SU-DHL-6 (cell line): ENCODE measurements at regions not wholly inside any gene's neighbourhood (a gene's known extent, or its start where the extent isn't known, plus 50 kb on each side); places are given as distances from the start of the nearest gene placed in this dataset.

Experiments
- H2AFZ ChIP-seq: fragments of 200-600 bp; sonication (generic); 2 replicates; pipeline ENCODE4 v1.6.1; 2014; ENCODE audit warnings: low read depth, mild to moderate bottlenecking, moderate library complexity, mixed read lengths, antibody characterized with exemption, low read length; ENCODE audit not compliant: severe bottlenecking
- H3F3A ChIP-seq: fragments of 200-600 bp; shearing (Covaris generic); 2 replicates; pipeline ENCODE4 v1.6.0; 2016; ENCODE audit warnings: antibody characterized with exemption, mild to moderate bottlenecking; ENCODE audit not compliant: insufficient read depth
- H3K27ac ChIP-seq: fragments of 200-600 bp; sonication (generic); 2 replicates; pipeline ENCODE4 v1.5.1; 2016; ENCODE audit warnings: low read depth, mild to moderate bottlenecking, low read length, moderate library complexity, mixed read lengths
- H3K27me3 ChIP-seq: fragments of 200-600 bp; sonication (generic), shearing (Covaris generic); 2 replicates; pipeline ENCODE4 v1.6.0; 2014; ENCODE audit warnings: mild to moderate bottlenecking, low read length
- H3K36me3 ChIP-seq: fragments of 200-600 bp; sonication (generic); 2 replicates; pipeline ENCODE4 v1.6.1; 2014; ENCODE audit warnings: mild to moderate bottlenecking, low read length, mixed read lengths
- H3K4me2 ChIP-seq: fragments of 300-600, 200-600 bp; shearing (Covaris generic), sonication (generic); 2 replicates; pipeline ENCODE4 v1.6.0; 2014; ENCODE audit warnings: low read length, low read depth, mild to moderate bottlenecking; ENCODE audit not compliant: poor library complexity, severe bottlenecking
- H3K4me3 ChIP-seq: fragments of 200-600 bp; sonication (generic); 2 replicates; pipeline ENCODE4 v1.5.1; 2014; ENCODE audit warnings: antibody characterized with exemption, low read length, mild to moderate bottlenecking, mixed read lengths; ENCODE audit not compliant: insufficient read depth, poor library complexity, severe bottlenecking
- H3K79me2 ChIP-seq: fragments of 200-600 bp; sonication (generic); 2 replicates; pipeline ENCODE4 v1.6.1; 2014; ENCODE audit warnings: mild to moderate bottlenecking, low read length, moderate library complexity; ENCODE audit not compliant: insufficient read depth
- H3K9ac ChIP-seq: fragments of 200-600 bp; sonication (generic); 2 replicates; pipeline ENCODE4 v1.7.0; 2014; ENCODE audit warnings: mild to moderate bottlenecking, low read length
- H3K9me2 ChIP-seq: fragments of 200-600 bp; sonication (generic); replicated peaks from 2 replicates; pipeline ENCODE4 v1.6.1; 2014; ENCODE audit warnings: low read length; ENCODE audit not compliant: insufficient read depth
- H3K9me3 ChIP-seq: fragments of 200-600 bp; sonication (generic); 2 replicates; pipeline ENCODE4 v1.6.1; 2014; ENCODE audit warnings: low read length, mixed read lengths; ENCODE audit not compliant: insufficient read depth
- H4K20me1 ChIP-seq: fragments of 200-600 bp; sonication (generic); 2 replicates; pipeline ENCODE4 v1.6.1; 2014; ENCODE audit warnings: low read depth, mild to moderate bottlenecking, antibody characterized with exemption, low read length, moderate library complexity, mixed read lengths
- EZH2phosphoT487 ChIP-seq: fragments of 200-600 bp; sonication (generic), shearing (Covaris generic); conservative IDR thresholded peaks from 2 replicates; pipeline ENCODE4 v1.6.1; 2018; ENCODE audit warnings: mild to moderate bottlenecking, antibody characterized with exemption, low read length, moderate library complexity, mixed read lengths
- TF ChIP-seq, protein P1 (sequence below): fragments of 200-600 bp; sonication (generic); IDR thresholded peaks from one replicate; pipeline ENCODE4 v1.5.1; 2017; ENCODE audit warnings: antibody characterized with exemption, mild to moderate bottlenecking, low read length, moderate library complexity; ENCODE audit not compliant: insufficient read depth, poor library complexity, severe bottlenecking

DNA sequence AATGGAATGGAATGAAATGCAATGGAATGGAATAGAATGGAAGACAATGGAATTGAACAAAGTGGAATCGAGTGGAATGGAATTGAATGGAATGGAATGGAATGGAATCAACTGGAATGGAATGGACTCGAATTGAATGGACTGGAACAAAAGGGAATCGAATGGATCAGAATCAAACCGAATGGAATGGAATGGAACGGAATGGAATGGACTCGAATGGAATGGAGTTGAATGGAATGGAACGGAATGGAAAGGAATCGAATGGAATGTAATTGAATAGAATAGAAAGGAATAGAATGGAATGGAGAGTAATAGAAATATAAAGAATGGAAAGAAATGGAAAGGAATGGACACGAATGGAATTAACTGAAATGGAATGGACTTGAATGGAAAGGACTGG lies 475.2 kb upstream of the WSB1 start:
- no peaks in the 10 kb centered on the region for H3F3A ChIP-seq
- no peak overlapping the region for H3K9ac ChIP-seq
- no peak overlapping the region for H3K27ac ChIP-seq
- TF ChIP-seq EZH2phosphoT487: no peak
- TF ChIP-seq, protein P1, sequence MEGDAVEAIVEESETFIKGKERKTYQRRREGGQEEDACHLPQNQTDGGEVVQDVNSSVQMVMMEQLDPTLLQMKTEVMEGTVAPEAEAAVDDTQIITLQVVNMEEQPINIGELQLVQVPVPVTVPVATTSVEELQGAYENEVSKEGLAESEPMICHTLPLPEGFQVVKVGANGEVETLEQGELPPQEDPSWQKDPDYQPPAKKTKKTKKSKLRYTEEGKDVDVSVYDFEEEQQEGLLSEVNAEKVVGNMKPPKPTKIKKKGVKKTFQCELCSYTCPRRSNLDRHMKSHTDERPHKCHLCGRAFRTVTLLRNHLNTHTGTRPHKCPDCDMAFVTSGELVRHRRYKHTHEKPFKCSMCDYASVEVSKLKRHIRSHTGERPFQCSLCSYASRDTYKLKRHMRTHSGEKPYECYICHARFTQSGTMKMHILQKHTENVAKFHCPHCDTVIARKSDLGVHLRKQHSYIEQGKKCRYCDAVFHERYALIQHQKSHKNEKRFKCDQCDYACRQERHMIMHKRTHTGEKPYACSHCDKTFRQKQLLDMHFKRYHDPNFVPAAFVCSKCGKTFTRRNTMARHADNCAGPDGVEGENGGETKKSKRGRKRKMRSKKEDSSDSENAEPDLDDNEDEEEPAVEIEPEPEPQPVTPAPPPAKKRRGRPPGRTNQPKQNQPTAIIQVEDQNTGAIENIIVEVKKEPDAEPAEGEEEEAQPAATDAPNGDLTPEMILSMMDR: no peak
- H3K27me3 ChIP-seq: no peaks in the 10 kb centered on the region
- H3K9me3 ChIP-seq: peaks cover 96% of the 10 kb centered on the region; the same call in 1 of the 2 replicates
- H3K4me3 ChIP-seq: no peak overlapping the region
- no peak overlapping the region for H2AFZ ChIP-seq
- no peak overlapping the region for H3K4me2 ChIP-seq
- H3K9me2 ChIP-seq: no peaks in the 10 kb centered on the region
- no peaks in the 10 kb centered on the region for H3K79me2 ChIP-seq
- no peaks in the 10 kb centered on the region for H4K20me1 ChIP-seq
- no peaks in the 10 kb centered on the region for H3K36me3 ChIP-seq
